Dedifferentiated amniotic fluid mesenchymal stem cell (primary cell): ENCODE measurements at regions not wholly inside any gene's neighbourhood (a gene's known extent, or its start where the extent isn't known, plus 50 kb on each side); places are given as distances from the start of the nearest gene placed in this dataset.
"Not testable (repeated sequence)": the region's sequence is repeated elsewhere in the genome, so short reads cannot be mapped to it uniquely, and the experiment has no call there.

Source experiments
- DNase-seq: peaks from one replicate; pipeline ENCODE4 v3.0.0-alpha.2; 2016; ENCODE audit errors: extremely low spot score

DNA sequence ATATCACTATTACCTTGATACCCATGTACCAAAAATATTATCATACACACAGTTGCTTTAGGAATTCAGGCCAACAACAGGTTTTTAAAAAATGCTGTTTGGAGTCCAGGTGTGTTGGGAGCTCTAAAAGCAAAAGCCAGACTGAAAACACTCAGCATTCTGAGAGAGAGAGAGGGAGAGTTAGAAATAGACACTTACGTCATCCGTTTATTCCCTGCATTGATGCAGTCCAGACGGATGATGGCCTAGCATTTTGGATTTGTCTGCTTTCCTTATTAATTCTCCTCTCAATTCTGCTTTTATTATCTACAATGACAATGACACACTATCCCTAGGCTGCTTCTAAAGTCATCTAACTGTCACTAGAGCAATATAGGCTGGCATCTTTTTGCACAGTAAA, 358.3 kb upstream of the BOD1L1 start:
- DNase-seq, result no peak

DNA sequence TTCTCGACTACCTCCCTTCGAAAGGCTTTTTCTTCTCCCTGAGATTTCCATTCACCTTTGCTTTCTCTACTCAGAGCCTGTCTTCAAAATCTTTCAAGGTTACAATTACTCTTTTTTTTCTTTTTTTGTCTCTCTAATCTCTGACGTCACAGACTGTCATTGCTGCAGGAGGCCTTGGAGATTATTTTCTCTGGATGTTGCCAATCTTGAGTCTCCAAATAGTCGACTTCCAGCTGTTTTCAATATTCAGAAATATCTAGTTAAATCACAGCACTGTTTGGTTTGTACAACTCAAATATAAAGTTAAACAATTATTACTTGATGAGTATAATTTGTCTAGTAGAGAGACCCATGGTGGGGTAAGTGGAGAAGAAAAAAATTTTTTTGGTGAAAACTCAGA, 359.0 kb upstream of the BOD1L1 start:
- no peak for DNase-seq

DNA sequence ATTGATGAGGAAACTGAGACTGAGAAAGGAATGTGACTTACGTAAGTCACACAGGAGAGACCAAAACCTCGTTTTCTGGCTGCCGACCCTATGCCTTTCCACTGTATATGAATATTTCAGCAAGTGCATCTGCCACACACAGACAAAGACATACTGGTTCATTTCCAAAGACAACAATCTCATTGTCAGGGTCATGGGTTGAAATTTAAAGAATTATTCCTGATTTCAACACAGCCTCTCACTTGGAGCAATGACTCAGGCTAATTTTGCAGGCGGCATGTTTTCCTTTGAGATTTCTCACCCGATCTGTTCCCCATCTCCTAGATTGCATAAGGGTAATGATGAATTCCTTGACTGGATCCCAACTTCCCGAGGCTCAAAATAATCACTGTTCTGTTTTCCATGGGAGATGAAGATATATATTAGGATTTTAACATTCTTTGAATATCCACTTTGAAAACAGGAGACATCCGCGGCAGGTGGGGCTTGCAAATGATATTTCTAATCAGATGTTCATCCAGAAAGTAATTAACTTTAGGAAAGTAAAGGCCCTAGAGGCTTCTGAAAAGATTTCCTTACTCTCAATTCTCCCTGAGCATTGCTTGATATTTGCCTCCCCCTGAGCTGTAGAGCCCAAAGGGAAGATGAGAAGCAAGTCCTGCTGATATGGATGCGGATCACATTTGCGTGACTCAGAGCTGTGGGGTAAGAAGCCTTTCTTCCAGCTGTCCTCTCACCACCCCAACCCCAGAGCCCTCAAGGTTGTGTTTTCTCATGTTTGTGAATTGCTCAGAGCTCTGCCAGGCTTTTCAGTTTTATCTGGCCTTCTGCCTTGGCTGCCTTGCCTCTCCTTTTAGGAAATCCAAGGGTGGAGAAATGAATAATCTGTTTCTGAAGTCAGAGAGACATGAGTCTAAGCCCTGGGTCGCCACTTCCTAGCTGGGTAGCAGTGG, 361.1 kb upstream of the BOD1L1 start:
- DNase-seq, result peak; percentile 87

DNA sequence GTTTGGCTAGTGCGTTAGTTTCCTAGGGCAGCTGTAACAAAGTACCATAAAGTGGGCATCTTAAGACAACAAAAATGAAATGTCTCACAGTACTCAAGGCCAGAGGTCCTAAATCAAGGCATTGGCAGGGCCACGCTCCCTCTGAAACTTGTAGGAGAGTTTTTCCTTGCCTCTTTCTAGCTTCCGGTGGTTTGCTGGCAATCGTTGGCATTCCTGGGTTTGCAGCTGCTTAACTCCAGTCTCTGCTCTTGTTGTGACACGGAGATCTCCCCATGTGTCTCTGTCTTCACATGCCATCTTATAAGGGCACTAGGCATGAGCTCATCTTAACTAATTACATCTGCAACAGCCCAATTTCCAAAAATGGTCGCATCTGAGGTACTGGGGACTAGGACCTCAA, 362.0 kb upstream of the BOD1L1 start:
- no peak for DNase-seq

DNA sequence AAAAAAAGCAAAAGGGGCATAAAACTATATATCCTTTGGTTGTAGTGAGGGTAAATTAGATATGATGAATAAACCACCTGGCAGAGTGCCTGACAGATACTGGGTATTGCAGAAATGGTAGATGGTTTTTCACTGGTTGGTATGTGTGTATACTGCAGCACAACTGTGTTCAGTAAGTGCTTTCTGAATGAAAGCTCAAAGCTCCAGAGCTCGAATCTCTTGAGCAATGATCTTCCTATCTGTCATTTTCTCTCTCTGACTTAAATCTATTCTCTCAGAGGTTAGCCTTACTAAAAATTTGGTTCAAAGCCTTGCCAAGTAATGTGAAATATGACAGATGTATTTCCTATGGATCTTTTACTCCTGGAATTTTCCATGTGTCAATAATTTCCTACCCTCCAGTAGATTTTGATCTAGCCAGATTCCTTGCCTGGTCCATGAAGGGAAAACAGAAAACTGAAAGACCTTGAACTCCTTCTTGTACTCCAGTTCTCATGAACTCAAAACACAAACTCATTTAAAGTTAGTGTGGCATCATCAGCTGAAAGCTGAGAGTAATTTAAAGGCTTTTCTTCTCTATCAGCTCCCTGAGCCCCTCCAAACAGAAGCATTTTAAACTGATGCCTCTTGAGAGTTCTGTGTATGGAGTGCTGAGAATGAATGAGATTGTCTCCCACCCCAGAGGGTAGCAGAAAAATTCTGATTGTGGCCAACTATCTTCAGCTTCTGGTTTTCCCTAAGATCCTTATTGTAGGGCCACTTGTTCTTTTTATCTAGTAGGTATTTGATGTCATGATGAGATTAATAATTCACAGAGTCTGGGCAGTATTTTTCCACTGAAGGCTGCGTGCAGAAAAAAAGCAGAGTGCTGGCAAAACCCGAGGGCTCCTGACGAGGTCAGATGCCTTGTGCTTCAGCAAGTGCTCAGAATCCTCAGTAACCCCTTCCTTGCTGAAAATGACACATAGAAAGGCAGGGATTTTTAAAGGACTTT, 363.4 kb upstream of the BOD1L1 start:
- peak; percentile 26 for DNase-seq

DNA sequence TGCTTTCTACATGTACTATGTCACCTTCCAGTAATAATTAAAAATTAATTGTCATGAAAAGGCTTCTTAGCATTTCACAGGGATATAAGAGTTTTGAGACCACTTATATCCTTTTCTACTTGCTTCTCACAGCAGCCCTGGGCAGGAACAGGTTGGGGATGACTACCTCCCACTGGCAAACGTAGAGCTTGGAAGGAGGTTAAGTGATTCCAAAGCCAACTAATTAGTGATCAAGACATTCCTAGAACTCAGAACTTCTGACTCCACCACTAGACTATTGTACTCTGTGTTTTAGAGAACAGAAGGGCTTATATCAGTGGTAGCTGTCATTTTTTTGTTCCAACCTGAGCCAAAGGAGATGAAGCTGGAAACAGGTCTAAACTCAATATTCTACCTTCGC, 364.5 kb upstream of the BOD1L1 start:
- DNase-seq, result no peak

DNA sequence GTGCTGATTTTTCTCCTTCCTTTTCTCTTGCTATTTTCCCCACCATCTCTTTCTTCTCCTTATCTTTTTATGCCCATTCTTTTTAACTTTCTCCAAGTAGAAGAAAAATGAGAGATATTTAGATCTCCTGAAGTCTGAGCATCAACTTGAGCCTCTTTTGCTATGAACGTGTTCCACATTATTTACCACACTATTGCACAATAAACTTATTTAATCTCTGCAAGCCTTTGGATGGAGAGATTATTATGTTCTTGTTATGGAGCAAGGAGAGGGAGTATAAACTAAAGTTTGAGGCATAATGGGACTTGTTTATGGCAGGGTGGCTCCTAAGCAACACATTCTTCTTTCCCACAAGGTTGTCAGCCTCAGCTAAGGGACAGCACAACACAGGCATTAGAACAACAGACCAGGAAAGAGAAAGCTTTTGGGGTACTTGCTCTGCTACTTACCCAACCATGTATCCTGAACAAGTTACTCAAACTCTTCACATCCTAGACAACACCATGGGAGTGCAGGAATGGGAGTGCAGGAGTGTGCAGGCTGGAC, 365.5 kb upstream of the BOD1L1 start:
- DNase-seq, result no peak

DNA sequence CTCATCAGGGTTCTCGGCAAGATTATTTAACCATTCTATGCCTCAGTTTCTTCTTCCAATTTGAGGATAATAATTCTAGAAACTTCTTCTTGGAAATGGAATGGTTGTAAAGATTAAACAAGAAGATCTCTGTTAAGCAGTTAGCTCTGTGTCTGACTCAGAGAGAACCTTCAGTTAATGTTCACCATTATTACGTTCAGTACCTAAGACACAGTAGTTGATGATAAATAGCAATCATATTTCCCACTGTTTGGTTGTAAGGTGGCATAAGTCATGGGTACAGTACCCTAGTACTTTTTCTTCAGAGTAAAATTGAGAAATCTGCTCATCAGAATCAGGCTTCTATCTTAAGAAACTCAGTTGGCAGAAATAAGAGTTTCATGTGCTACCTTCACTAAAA, 366.5 kb upstream of the BOD1L1 start:
- DNase-seq, result no peak

DNA sequence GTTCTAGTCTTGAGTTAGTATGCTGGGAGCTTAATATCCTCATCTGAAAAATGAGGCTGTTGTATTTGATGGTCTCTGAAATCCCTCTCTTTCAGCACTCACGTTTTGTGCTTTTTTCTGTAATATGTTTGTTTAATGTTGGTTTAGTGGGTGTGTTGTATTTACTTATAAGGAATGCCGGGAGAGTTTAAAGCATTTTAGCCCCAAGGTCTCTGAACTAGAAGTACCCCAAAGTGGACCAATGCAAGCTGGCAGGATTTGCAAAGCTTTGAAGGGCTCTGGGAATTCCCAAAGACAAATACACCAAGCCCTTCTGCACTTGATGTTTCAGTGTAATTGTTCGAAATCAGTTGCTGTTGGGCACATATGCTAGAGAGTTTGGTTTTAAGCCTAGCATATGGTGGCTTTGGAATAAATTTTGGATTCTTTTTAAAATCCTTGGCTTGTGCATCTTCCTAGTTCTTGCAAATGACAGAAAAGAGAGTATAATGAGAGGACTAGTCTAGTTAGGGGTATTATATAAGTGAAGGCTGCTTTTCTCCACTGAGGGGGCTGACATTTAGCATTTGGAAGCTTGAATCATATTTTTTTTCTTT, 371.4 kb upstream of the BOD1L1 start:
- DNase-seq, result no peak

DNA sequence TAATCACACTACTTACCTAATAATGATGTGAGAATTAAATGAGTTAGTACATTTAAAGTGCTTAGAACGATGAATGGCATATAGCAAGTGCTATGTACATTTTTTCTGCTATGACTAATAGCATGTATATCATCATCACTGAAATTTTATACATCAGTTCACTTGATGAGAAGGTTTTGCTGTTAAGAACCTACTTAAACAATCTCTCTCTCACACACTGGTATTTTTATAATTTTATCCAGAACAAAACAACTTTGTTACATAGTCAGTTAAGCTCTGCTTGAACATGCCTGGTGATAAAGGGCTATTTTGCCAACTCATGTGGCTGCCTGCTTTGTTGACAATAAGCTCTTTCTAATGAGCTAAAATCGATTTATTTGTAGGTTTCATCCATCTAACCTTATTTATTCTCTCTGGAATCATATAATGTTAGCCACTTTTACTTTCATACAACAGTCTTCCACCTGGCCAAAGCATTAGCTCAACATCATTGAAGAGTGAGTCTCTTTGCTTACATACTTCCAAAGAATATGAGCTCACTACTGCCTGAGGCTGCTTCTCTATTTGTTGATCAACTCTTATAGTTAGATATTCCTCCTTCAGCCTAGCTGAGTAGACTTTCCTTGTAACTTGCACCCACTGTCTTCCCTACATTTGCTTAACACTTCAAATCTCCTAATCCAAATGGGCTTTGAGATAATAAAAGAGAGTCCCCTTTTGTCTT, 372.7 kb upstream of the BOD1L1 start:
- DNase-seq, result no peak

DNA sequence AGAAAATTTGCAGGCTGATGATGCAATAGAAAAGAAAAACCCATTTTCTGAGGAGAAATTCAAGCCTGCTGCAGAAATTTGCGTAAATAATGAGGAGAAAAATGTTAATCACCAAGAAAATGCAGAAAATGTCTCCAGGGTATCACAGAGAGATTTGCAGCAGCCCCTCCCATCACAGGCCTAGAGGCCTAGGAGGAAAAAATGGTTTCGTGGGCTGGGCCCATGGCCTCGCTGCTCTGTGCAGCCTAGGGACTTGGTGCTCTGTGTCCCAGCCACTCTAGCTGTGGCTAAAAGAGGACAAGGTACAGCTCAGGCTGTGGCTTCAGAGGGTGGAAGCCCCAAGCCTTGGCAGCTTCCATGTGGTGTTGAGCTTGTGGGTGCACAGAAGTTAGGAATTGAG, 374.8 kb upstream of the BOD1L1 start:
- not testable (repeated sequence) for DNase-seq

DNA sequence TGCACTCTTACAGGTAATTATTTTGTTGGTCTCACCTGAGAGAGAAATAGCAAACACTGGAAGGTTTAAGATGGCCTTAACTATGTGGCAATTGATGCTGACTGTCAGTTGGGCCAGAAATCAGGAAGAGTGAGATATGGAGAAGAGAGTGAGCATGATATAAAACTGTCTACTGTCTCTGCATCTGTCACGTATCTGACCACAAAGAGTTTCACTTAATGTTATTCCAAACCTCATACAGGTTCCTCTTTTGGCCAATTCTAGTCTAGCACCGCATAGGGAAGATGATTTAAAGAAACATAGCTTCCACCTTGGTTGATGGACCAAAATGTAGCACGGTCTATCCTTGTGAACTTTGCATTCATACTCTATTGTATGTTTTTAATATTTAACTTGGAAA, 381.0 kb upstream of the BOD1L1 start:
- DNase-seq, result no peak

DNA sequence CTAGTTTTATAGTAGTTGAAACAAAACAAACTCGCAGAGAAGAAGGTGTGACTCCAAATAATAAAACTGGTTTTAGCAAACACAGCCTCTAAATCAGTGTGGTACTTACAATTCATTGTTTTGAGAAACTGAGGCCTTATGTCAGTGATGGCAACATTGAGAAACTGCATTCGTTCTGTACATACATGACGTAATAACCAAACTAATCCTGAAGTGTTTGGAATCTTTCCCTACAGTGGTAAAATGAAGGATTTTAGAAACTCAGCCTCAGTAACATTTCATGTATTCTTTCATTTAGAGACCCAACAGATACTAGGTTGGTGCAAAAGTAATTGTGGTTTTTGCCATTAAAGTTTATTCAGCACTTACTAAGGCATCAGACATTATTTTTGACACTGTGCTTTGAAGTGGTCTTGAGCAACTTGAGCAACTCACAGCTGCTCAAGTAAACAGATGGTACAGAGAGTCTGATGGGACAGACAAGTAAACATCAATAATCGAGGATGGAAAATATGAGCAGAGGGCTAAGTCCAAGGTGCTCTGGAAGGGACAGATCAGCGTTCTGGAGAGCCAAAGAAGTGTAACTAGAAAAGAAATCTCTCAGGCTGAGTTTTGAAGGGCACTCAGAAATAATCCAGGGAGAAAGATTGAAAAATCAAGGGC, 390.8 kb upstream of the BOD1L1 start:
- DNase-seq, result no peak

DNA sequence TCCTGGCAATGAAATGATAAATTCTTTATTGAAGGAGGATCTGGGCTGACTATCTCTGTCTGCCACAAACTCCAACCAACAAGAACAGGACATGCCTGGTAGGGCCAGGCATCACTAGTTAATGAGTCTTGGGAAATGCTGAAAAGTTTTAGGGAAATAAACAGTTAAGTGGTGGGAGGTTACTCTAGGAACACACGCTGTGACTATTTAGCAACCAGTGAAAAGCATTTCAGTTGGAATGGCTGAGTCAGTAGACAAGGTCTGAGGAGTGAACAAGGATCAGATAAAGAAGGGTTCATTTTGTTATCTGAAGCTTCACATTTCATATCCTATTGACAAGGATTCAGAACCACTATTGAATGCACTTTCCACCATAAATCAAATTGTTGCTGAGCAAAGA, 394.9 kb upstream of the BOD1L1 start:
- DNase-seq, result no peak

DNA sequence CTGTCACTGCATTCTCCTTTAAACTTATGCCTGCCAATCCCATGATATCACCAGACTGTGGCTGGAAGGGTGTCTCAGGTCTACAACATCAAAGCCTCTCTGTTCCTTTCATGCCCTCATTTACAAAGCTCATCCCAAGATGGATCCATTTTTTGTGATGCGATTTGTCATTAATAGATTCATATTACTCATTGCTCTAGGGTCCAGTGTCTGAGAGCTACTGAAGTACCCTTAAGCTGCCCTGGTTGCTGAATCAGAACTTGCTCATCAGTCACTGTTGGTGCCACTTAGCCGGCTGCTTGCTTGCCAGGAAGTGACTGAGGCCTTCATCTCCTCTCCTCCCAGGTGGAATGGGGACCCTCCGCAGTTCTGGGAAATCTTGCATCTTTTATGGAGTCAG, 395.5 kb upstream of the BOD1L1 start:
- no peak for DNase-seq

DNA sequence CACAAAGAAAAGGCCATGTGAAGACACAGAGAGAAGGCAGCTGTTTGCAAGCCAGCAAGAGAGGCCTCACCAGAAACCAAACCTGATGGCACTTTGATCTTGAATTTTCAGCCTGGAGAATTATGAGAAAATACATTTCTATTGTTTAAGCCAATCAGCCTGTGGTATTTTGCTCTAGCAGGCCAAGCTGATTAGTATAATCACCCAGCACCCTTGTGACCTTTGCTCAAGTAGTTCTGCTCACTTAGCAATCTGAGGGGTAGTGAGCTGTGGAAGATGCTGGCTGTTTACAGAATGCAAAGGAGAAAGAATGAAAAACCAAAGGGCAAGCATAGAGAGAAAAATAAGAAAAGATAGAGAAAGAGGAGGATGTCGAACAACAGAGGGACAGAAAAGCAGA, 396.4 kb upstream of the BOD1L1 start:
- no peak for DNase-seq

DNA sequence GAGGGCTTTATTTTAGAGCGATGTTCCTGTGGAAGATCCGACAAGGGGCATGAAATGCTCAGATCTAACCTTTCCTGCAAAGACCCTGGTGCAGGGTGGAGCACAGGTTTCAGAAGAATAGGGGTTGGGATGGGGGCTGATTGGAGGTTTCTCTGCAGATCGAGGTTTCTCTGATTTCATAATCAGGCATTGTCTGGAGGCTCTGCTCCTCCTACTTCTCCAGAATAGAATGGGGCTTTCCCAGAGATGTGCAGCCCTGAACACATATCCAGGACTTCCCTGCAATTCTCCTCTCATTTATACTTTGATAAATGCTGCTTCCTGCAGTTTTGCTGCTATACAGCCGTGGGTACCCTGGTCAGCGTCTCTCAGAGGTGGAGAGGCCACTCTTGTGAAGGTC, 397.6 kb upstream of the BOD1L1 start:
- no peak for DNase-seq

DNA sequence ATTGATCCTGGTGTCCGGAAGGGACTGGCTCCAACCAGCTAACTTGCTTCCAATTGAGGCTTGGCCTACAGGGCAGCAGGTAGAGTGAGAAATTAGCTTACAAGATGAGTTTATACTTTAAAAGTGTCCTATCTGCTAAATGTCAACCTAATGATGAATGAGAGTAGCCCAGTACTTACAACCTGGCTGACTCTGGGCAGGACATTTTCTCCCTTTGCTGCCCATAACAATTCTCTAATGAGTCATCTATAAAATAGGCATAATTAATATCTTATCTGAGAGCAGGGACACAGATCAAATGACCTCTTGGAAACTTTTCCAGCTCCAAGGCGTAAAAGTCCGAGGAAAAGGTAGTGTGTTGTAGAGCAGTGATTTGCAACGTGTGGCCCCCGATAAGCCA, 398.4 kb upstream of the BOD1L1 start:
- no peak for DNase-seq

DNA sequence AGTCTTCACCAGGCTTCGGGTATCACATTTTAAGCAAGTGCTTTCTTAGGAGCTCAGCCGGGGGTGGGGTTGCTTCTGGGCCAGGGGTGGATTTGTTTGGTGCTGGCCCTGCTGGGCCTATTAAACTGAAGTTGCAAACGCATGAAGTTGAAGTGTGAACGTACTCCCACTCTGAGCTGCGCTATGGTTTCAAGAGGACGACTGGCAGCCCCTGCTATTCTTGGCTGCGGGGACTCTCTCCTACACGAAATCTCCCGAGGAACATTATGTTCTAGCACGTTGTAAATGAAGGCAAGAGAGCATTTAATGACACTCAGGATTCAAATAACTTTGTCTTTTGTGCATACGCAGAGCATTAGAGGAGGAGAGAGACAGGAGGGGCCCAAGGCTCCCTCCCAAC, 401.3 kb upstream of the BOD1L1 start:
- DNase-seq, result no peak

DNA sequence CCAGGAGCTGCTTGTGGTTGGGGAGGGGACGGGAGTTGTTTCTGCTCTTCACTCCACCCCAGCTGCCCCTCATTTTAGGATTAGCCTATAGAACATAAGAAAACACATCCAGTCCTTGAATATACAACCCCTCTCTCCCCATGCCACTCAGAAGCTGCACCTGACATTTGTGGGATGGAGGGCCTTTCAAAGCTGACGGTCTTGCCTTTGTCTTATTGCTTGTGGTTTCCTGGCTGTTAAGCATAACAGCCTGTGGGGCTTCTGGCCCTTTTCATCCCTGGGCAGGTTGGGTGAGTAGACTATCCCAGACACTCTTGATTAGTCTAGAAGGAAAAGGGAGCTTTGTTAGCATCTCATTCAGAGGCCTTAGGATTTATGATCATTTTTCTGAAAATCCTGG, 407.6 kb upstream of the BOD1L1 start:
- DNase-seq, result no peak

DNA sequence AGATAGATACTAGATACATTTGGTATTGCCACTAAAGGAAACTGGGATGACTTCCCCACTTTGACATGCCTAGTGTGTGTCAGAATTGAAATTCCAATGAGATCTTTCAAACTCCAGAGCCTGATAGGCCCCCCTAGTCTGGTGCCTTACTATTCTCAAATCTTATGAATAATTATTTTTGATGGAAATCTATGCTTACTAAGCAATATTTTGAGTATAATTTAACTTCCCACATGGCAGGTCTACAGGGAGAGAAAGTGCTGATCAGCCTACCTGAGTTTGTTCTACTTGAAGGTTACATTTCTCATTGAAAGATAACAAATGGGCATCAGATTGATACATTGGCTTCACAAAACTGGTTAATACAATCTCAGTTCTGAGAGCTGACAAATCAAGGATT, 415.7 kb upstream of the BOD1L1 start:
- no peak for DNase-seq
